IMR-90 (cell line): ENCODE measurements at regions not wholly inside any gene's neighbourhood (a gene's known extent, or its start where the extent isn't known, plus 50 kb on each side); places are given as distances from the start of the nearest gene placed in this dataset.

Experiments used
- ATAC-seq: fragments of 200-7000 bp; cut with Tn5 transposase; 2 replicates; pipeline ENCODE4 v1.9.1; 2020; ENCODE audit warnings: low read depth, mild to moderate bottlenecking, moderate library complexity
- BruUV-seq: library from RNA; stranded (reverse); fragments of 400-500 nt; replicated peaks from 2 replicates; lab custom pipeline; 2021; lab: Mats Ljungman, UMichigan
- CTCF ChIA-PET: fragments of 300-600 bp; formaldehyde crosslinking; extraction: SDS; loops from one replicate; lab custom pipeline; 2021; ENCODE audit warnings: antibody characterized with exemption; lab: Yijun Ruan, JAX
- POLR2A ChIA-PET: fragments of 300-600 bp; sonication (Branson Sonifier 250); formaldehyde crosslinking; loops from one replicate; lab custom pipeline; 2022; ENCODE audit warnings: antibody characterized with exemption; ENCODE audit not compliant: unreplicated experiment; lab: Charles Lee
- DNase-seq: peaks from one replicate; pipeline ENCODE4 v3.0.0; 2013
- H2AFZ ChIP-seq: replicated peaks from 2 replicates; pipeline ENCODE3; 2013; ENCODE audit warnings: low read length, mild to moderate bottlenecking; ENCODE audit not compliant: poor library complexity
- H2AK5ac ChIP-seq: 2 replicates; pipeline ENCODE4 v1.6.1; 2013; ENCODE audit warnings: low read depth, low read length, inconsistent platforms
- H2AK9ac ChIP-seq: replicated peaks from 2 replicates; pipeline ENCODE3; 2013; ENCODE audit warnings: mild to moderate bottlenecking, low read depth, low read length, moderate library complexity; ENCODE audit not compliant: poor library complexity
- H2BK120ac ChIP-seq: 2 replicates; pipeline ENCODE4 v1.6.1; 2013; ENCODE audit warnings: low read depth, low read length, inconsistent platforms
- H2BK15ac ChIP-seq: 3 replicates; pipeline ENCODE4 v1.6.1; 2013; ENCODE audit warnings: low read depth, low read length, inconsistent platforms
- H2BK20ac ChIP-seq: 2 replicates; pipeline ENCODE4 v1.6.1; 2013; ENCODE audit warnings: low read depth, mild to moderate bottlenecking, inconsistent platforms, low read length, moderate library complexity
- H2BK5ac ChIP-seq: 2 replicates; pipeline ENCODE4 v1.6.1; 2013; ENCODE audit warnings: mild to moderate bottlenecking, low read depth, low read length, inconsistent platforms; ENCODE audit not compliant: poor library complexity, severe bottlenecking
- H3K14ac ChIP-seq: replicated peaks from 2 replicates; pipeline ENCODE4 v1.6.1; 2013; ENCODE audit warnings: low read depth, low read length, inconsistent platforms
- H3K18ac ChIP-seq: 2 replicates; pipeline ENCODE4 v1.6.1; 2013; ENCODE audit warnings: low read depth, low read length, control low read depth
- H3K23ac ChIP-seq: 2 replicates; pipeline ENCODE4 v1.6.1; 2013; ENCODE audit warnings: low read depth, low read length, inconsistent platforms
- H3K27ac ChIP-seq: 2 replicates; pipeline ENCODE4 v1.5.1; 2013; ENCODE audit warnings: mild to moderate bottlenecking, control low read depth, low read length; ENCODE audit not compliant: insufficient read depth
- H3K27me3 ChIP-seq: 2 replicates; pipeline ENCODE4 v1.6.1; 2013; ENCODE audit warnings: low read length; ENCODE audit not compliant: control insufficient read depth, insufficient read depth
- H3K36me3 ChIP-seq: 2 replicates; pipeline ENCODE4 v1.6.1; 2013; ENCODE audit warnings: low read length, mixed read lengths; ENCODE audit not compliant: control insufficient read depth, insufficient read depth
- H3K4ac ChIP-seq: 2 replicates; pipeline ENCODE4 v1.6.1; 2013; ENCODE audit warnings: low read depth, low read length, inconsistent platforms
- H3K4me1 ChIP-seq: 2 replicates; pipeline ENCODE4 v1.6.1; 2013; ENCODE audit warnings: low read length, mixed read lengths; ENCODE audit not compliant: control insufficient read depth, insufficient read depth
- H3K4me2 ChIP-seq: 2 replicates; pipeline ENCODE4 v1.6.1; 2013; ENCODE audit warnings: low read depth, mild to moderate bottlenecking, control low read depth, low read length, moderate library complexity
- H3K4me3 ChIP-seq: 2 replicates; pipeline ENCODE4 v1.5.1; 2013; ENCODE audit warnings: low read depth, mild to moderate bottlenecking, control low read depth, low read length, moderate library complexity; ENCODE audit not compliant: insufficient read depth
- H3K56ac ChIP-seq: 2 replicates; pipeline ENCODE4 v1.6.1; 2013; ENCODE audit warnings: low read length, inconsistent platforms; ENCODE audit not compliant: insufficient read depth; ENCODE audit errors: extremely low read depth
- H3K79me1 ChIP-seq, 2 experiments: 2 replicates each; pipeline ENCODE4 v1.6.1; 2013; ENCODE audit warnings: low read length in 2 of 2, inconsistent platforms in 1 of 2, low read depth in 1 of 2
- H3K9ac ChIP-seq: 2 replicates; pipeline ENCODE4 v1.6.1; 2013; ENCODE audit warnings: low read depth, low read length, control low read depth
- H3K9me1 ChIP-seq: 2 replicates; pipeline ENCODE4 v1.6.1; 2013; ENCODE audit warnings: low read length, inconsistent platforms; ENCODE audit not compliant: insufficient read depth
- H3K9me3 ChIP-seq: 2 replicates; pipeline ENCODE4 v1.6.1; 2013; ENCODE audit warnings: low read length; ENCODE audit not compliant: control insufficient read depth, insufficient read depth
- H4K20me1 ChIP-seq: 2 replicates; pipeline ENCODE4 v1.6.1; 2013; ENCODE audit warnings: low read length, inconsistent platforms; ENCODE audit not compliant: insufficient read depth
- H4K5ac ChIP-seq: 2 replicates; pipeline ENCODE4 v1.6.1; 2013; ENCODE audit warnings: mild to moderate bottlenecking, low read depth, low read length, control low read depth
- H4K8ac ChIP-seq, 2 experiments: 2 replicates each; pipeline ENCODE4 v1.6.1; 2013; ENCODE audit warnings: low read depth in 2 of 2, low read length in 2 of 2, control low read depth in 1 of 2, inconsistent platforms in 1 of 2
- H4K91ac ChIP-seq: 2 replicates; pipeline ENCODE4 v1.6.1; 2013; ENCODE audit warnings: low read depth, low read length, inconsistent platforms; ENCODE audit not compliant: insufficient read depth
- BHLHE40 ChIP-seq: fragments of 150-350 bp; IDR thresholded peaks from 2 replicates; pipeline ENCODE4 v1.6.1; 2016; ENCODE audit warnings: mild to moderate bottlenecking, low read depth, low read length
- WGBS, 2 experiments: methylation state at CpG; one replicate each; pipeline versions ENCODE4 v1.1.5 to v1.1.7; 2013; ENCODE audit warnings: missing lambda C conversion rate in 2 of 2; ENCODE audit not compliant: insufficient read length in 1 of 2; ENCODE audit errors: extremely low coverage in 2 of 2; 5-methylcytosine and 5-hydroxymethylcytosine counted together
- dilution Hi-C: fragments of 300-500 bp; cut with HindIII; formaldehyde crosslinking; loops from one replicate; pipeline ENCODE4 v1.14.3; 2018; ENCODE audit warnings: low sequenced_read_pairs; ENCODE audit not compliant: unreplicated experiment
- in situ Hi-C: fragments of 300-500 bp; cut with MboI; formaldehyde crosslinking; loops from 3 replicates; pipeline ENCODE4 v1.14.3; 2019; ENCODE audit warnings: low sequenced_read_pairs, inconsistent platforms, mixed read lengths
- intact Hi-C: fragments of 100-400 bp; cut with micrococcal nuclease; formaldehyde crosslinking; loops from 2 replicates; pipeline ENCODE4 v1.10.0; 2022

GRCh38 chr2:146252119-146252518 is 1592.7 kb upstream of the ACVR2A start:
- intact Hi-C loops (no loop called here), dilution Hi-C loops (no loop called here), in situ Hi-C loops (no loop called here)
- H3K27me3 ChIP-seq: no peaks in the 10 kb centered on the region
- H2BK120ac ChIP-seq: no peak overlapping the region
- H3K4me2 ChIP-seq: no peak overlapping the region
- no peaks in the 10 kb centered on the region for H4K20me1 ChIP-seq
- no peaks in the 10 kb centered on the region for H3K9me1 ChIP-seq
- no CpG with 5 or more reads among the region's 2 CpGs for WGBS, 2 experiments
- no peak for ATAC-seq
- H2BK5ac ChIP-seq: no peak overlapping the region
- POLR2A ChIA-PET: no interaction called here
- no peak overlapping the region for H2BK20ac ChIP-seq
- TF ChIP-seq BHLHE40: no peak
- H3K4me3 ChIP-seq: no peak overlapping the region
- no TSS peak for BruUV-seq
- no peak overlapping the region for H4K8ac ChIP-seq
- H2AK9ac ChIP-seq: no peak overlapping the region
- H3K14ac ChIP-seq: no peak overlapping the region
- no peak overlapping the region for H3K56ac ChIP-seq
- no peak overlapping the region for H2BK15ac ChIP-seq
- H3K4me1 ChIP-seq: no peaks in the 10 kb centered on the region
- H2AK5ac ChIP-seq: no peak overlapping the region
- no peak overlapping the region for H4K5ac ChIP-seq
- no peaks in the 10 kb centered on the region for H3K36me3 ChIP-seq
- H3K79me1 ChIP-seq: no peaks in the 10 kb centered on the region
- H3K27ac ChIP-seq: no peak overlapping the region
- H3K9me3 ChIP-seq: no peaks in the 10 kb centered on the region
- H3K9ac ChIP-seq: no peak overlapping the region
- no peak overlapping the region for H3K23ac ChIP-seq
- no peak overlapping the region for H3K18ac ChIP-seq
- no peak overlapping the region for H4K91ac ChIP-seq
- DNase-seq: no peak
- CTCF ChIA-PET: no interaction called here
- H3K4ac ChIP-seq: no peak overlapping the region
- no peak overlapping the region for H2AFZ ChIP-seq
